Activated CD4-positive, alpha-beta T cell treated with anti-CD3 and anti-CD28 coated beads, Interleukin-2, Interleukin-4, amounts not matched to agents 100 ng/mL and 50 ng/mL, durations not matched to agents 16 hours and 8 hours (primary cell): ENCODE measurements at regions not wholly inside any gene's neighbourhood (a gene's known extent, or its start where the extent isn't known, plus 50 kb on each side); places are given as distances from the start of the nearest gene placed in this dataset.
"Not testable (repeated sequence)": the region's sequence is repeated elsewhere in the genome, so short reads cannot be mapped to it uniquely, and the experiment has no call there.

Source experiments
- DNase-seq: peaks from one replicate; pipeline ENCODE4 v3.0.0-alpha.2; 2020; ENCODE audit warnings: low spot score

GRCh38 chr10:62996925-62997324 is 136.2 kb upstream of the NRBF2 start:
- DNase-seq: no peak

GRCh38 chr10:62996516-62996915 is 136.6 kb upstream of the NRBF2 start:
- DNase-seq: no peak

- DNase-seq: no peak
Observed at GRCh38 chr10:62993121-62993520, 140.0 kb upstream of the NRBF2 start.

GRCh38 chr10:62992145-62992721 is 140.9 kb upstream of the NRBF2 start:
- peak; percentile 38 for DNase-seq

- DNase-seq: no peak
Observed at GRCh38 chr10:62990126-62990525, 143.0 kb upstream of the NRBF2 start.

- DNase-seq: no peak
Observed at GRCh38 chr10:62985807-62986600, 147.1 kb upstream of the NRBF2 start.

- DNase-seq: no peak
Observed at GRCh38 chr10:62981096-62981495, 152.0 kb upstream of the NRBF2 start.

GRCh38 chr10:62980687-62981086 is 152.4 kb upstream of the NRBF2 start:
- DNase-seq: peak; percentile 44

- DNase-seq: no peak
Observed at GRCh38 chr10:62979921-62980320, 153.2 kb upstream of the NRBF2 start.

GRCh38 chr10:62978482-62978881 is 154.6 kb upstream of the NRBF2 start:
- peak; percentile 22 for DNase-seq

- not testable (repeated sequence) for DNase-seq
Observed at GRCh38 chr10:62974795-62975194, 158.3 kb upstream of the NRBF2 start.

GRCh38 chr10:62972103-62972502 is 155.9 kb upstream of the EGR2 start:
- DNase-seq: no peak

- no peak for DNase-seq
Observed at GRCh38 chr10:62964026-62964425, 147.9 kb upstream of the EGR2 start.

- DNase-seq: no peak
Observed at GRCh38 chr10:62961951-62962523, 145.9 kb upstream of the EGR2 start.

- DNase-seq: no peak
Observed at GRCh38 chr10:62960416-62960815, 144.2 kb upstream of the EGR2 start.

- no peak for DNase-seq
Observed at GRCh38 chr10:62959553-62959952, 143.4 kb upstream of the EGR2 start.

GRCh38 chr10:62958980-62959379 is 142.8 kb upstream of the EGR2 start:
- DNase-seq: no peak

- DNase-seq: no peak
Observed at GRCh38 chr10:62946278-62946677, 130.1 kb upstream of the EGR2 start.

- DNase-seq: no peak
Observed at GRCh38 chr10:62939698-62940097, 123.5 kb upstream of the EGR2 start.

GRCh38 chr10:62938672-62939071 is 122.5 kb upstream of the EGR2 start:
- no peak for DNase-seq

GRCh38 chr10:62937674-62938073 is 121.5 kb upstream of the EGR2 start:
- no peak for DNase-seq

- no peak for DNase-seq
Observed at GRCh38 chr10:62935022-62935421, 118.9 kb upstream of the EGR2 start.

GRCh38 chr10:62934258-62934657 is 118.1 kb upstream of the EGR2 start:
- DNase-seq: no peak
